GM18520 (cell line): ENCODE measurements at regions not wholly inside any gene's neighbourhood (a gene's known extent, or its start where the extent isn't known, plus 50 kb on each side); places are given as distances from the start of the nearest gene placed in this dataset.

ENCODE experiments used
- ATAC-seq: cut with Tn5 transposase; IDR thresholded peaks from one replicate; pipeline ENCODE4 v1.9.1; 2021; ENCODE audit not compliant: unreplicated experiment

- ATAC-seq: no peak
Measured at GRCh38 chr16:86372193-86372592, 138.1 kb upstream of the FOXF1 start.

- ATAC-seq: no peak
Measured at GRCh38 chr16:86373276-86373901, 136.9 kb upstream of the FOXF1 start.

GRCh38 chr16:86374603-86375130 is 135.7 kb upstream of the FOXF1 start:
- no peak for ATAC-seq

GRCh38 chr16:86375364-86375763 is 135.0 kb upstream of the FOXF1 start:
- ATAC-seq: no peak

- ATAC-seq: no peak
Measured at GRCh38 chr16:86375851-86376250, 134.5 kb upstream of the FOXF1 start.

GRCh38 chr16:86376837-86377236 is 133.5 kb upstream of the FOXF1 start:
- ATAC-seq: no peak

- ATAC-seq: no peak
Measured at GRCh38 chr16:86377251-86378022, 132.9 kb upstream of the FOXF1 start.

GRCh38 chr16:86378128-86378527 is 132.2 kb upstream of the FOXF1 start:
- ATAC-seq: no peak

GRCh38 chr16:86378831-86379504 is 131.4 kb upstream of the FOXF1 start:
- no peak for ATAC-seq

- no peak for ATAC-seq
Measured at GRCh38 chr16:86379505-86379846, 130.9 kb upstream of the FOXF1 start.

GRCh38 chr16:86380030-86380429 is 130.3 kb upstream of the FOXF1 start:
- no peak for ATAC-seq

GRCh38 chr16:86381491-86381890 is 128.8 kb upstream of the FOXF1 start:
- ATAC-seq: no peak

GRCh38 chr16:86382067-86382773 is 128.1 kb upstream of the FOXF1 start:
- no peak for ATAC-seq

- ATAC-seq: no peak
Measured at GRCh38 chr16:86382774-86383407, 127.4 kb upstream of the FOXF1 start.

GRCh38 chr16:86383488-86384262 is 126.7 kb upstream of the FOXF1 start:
- no peak for ATAC-seq

GRCh38 chr16:86384263-86384649 is 126.1 kb upstream of the FOXF1 start:
- no peak for ATAC-seq

GRCh38 chr16:86384980-86385379 is 125.3 kb upstream of the FOXF1 start:
- ATAC-seq: no peak

- no peak for ATAC-seq
Measured at GRCh38 chr16:86387468-86388440, 122.6 kb upstream of the FOXF1 start.

- no peak for ATAC-seq
Measured at GRCh38 chr16:86388976-86389375, 121.4 kb upstream of the FOXF1 start.
